B cell (primary cell): ENCODE measurements at regions not wholly inside any gene's neighbourhood (a gene's known extent, or its start where the extent isn't known, plus 50 kb on each side); places are given as distances from the start of the nearest gene placed in this dataset.
"Not testable (repeated sequence)": the region's sequence is repeated elsewhere in the genome, so short reads cannot be mapped to it uniquely, and the experiment has no call there.

Experiments used
- ATAC-seq: fragments of 200-7000 bp; cut with Tn5 transposase; one replicate; pipeline ENCODE4 v1.10.0; 2021; ENCODE audit warnings: low read depth, mild to moderate bottlenecking, moderate number of reproducible peaks, moderate library complexity
- CTCF ChIA-PET: fragments of 350-600 bp; sonication (Branson Sonifier 250); formaldehyde crosslinking; loops from one replicate; lab custom pipeline; 2021; ENCODE audit warnings: antibody characterized with exemption, inconsistent platforms; lab: Charles Lee
- POLR2A ChIA-PET: fragments of 350-600 bp; sonication (Branson Sonifier 250); formaldehyde crosslinking; loops from one replicate; lab custom pipeline; 2021; ENCODE audit warnings: antibody characterized with exemption; lab: Charles Lee
- DNase-seq: peaks from one replicate; pipeline ENCODE4 v3.0.0; 2013
- H2AFZ ChIP-seq: 2 replicates; pipeline ENCODE4 v1.6.1; 2012; ENCODE audit warnings: mild to moderate bottlenecking, low read depth, low read length; ENCODE audit not compliant: insufficient read depth, poor library complexity, severe bottlenecking
- H3K27ac ChIP-seq, 2 donors: 1 replicate in 1 of 2; 2 replicates in 1 of 2; pipeline ENCODE4 v1.5.1; 2012 to 2013; ENCODE audit warnings: low read length in 2 of 2, mild to moderate bottlenecking in 2 of 2, moderate library complexity in 1 of 2
- H3K27me3 ChIP-seq, 4 experiments: fragments of 200-600 bp in 1 of 4; sonication (generic) in 1 of 4; replicated peaks in 1 of 4; 1 replicate in 2 of 4; 2 replicates in 2 of 4; pipeline versions ENCODE4 v1.6.1 to v1.7.0; 2013 to 2016; ENCODE audit warnings: low read length in 3 of 4, mild to moderate bottlenecking in 2 of 4, mixed read lengths in 1 of 4, moderate library complexity in 1 of 4; ENCODE audit not compliant: insufficient read depth in 4 of 4, control insufficient read depth in 3 of 4; ENCODE audit errors: control extremely low read depth in 1 of 4
- H3K36me3 ChIP-seq, 2 experiments: replicated peaks in 1 of 2; 1 replicate in 1 of 2; 2 replicates in 1 of 2; pipeline versions ENCODE4 v1.6.1 to v1.7.1; 2013; ENCODE audit warnings: low read length in 1 of 2; ENCODE audit not compliant: insufficient read depth in 2 of 2, control insufficient read depth in 1 of 2; ENCODE audit errors: control extremely low read depth in 1 of 2, extremely low read depth in 1 of 2
- H3K4me1 ChIP-seq, 2 donors: fragments of 200-600 bp in 1 of 2; sonication (generic) in 1 of 2; 1 replicate in 1 of 2; 2 replicates in 1 of 2; pipeline versions ENCODE4 v1.5.1 to v1.6.1; 2013 to 2017; ENCODE audit warnings: low read length in 2 of 2; ENCODE audit not compliant: control insufficient read depth in 2 of 2, insufficient read depth in 2 of 2
- H3K4me2 ChIP-seq: replicated peaks from 2 replicates; pipeline ENCODE3; 2012; ENCODE audit warnings: mild to moderate bottlenecking, low read depth, low read length; ENCODE audit not compliant: poor library complexity, severe bottlenecking
- H3K4me3 ChIP-seq, 5 experiments: fragments of 200-600 bp in 1 of 5; sonication (generic) in 1 of 5; 1 replicate in 3 of 5; 2 replicates in 2 of 5; pipeline versions ENCODE4 v1.5.1 to v1.7.0; 2011 to 2016; ENCODE audit warnings: low read length in 4 of 5, mild to moderate bottlenecking in 4 of 5, low read depth in 2 of 5, control low read depth in 1 of 5, moderate library complexity in 1 of 5; ENCODE audit not compliant: insufficient read depth in 1 of 5; ENCODE audit errors: control extremely low read depth in 1 of 5, extremely low read depth in 1 of 5
- H3K79me2 ChIP-seq: fragments of 200-600 bp; sonication (generic); one replicate; pipeline ENCODE4 v1.6.0; 2016; ENCODE audit warnings: low read length; ENCODE audit not compliant: control insufficient read depth, insufficient read depth
- H3K9ac ChIP-seq: fragments of 200-600 bp; sonication (generic); 2 replicates; pipeline ENCODE4 v1.6.1; 2017; ENCODE audit warnings: mild to moderate bottlenecking, low read length, moderate library complexity
- H3K9me3 ChIP-seq, 3 donors: one replicate each; pipeline versions ENCODE4 v1.6.1 to v1.7.1; 2013; ENCODE audit warnings: low read length in 2 of 3; ENCODE audit not compliant: control insufficient read depth in 2 of 3, insufficient read depth in 1 of 3; ENCODE audit errors: control extremely low read depth in 1 of 3
- H4K20me1 ChIP-seq: 2 replicates; pipeline ENCODE4 v1.6.0; 2012; ENCODE audit warnings: mild to moderate bottlenecking, low read length; ENCODE audit not compliant: insufficient read depth, control insufficient read depth, poor library complexity, severe bottlenecking
- H3K27ac Mint-ChIP-seq: one replicate; pipeline ENCODE4 v1.8.0; 2021; ENCODE audit warnings: mixed read lengths
- H3K27me3 Mint-ChIP-seq: one replicate; pipeline ENCODE4 v1.8.0; 2021; ENCODE audit warnings: mixed read lengths
- H3K4me1 Mint-ChIP-seq: one replicate; pipeline ENCODE4 v1.8.0; 2021; ENCODE audit warnings: mixed read lengths
- H3K4me3 Mint-ChIP-seq: one replicate; pipeline ENCODE4 v1.8.0; 2021; ENCODE audit warnings: mixed read lengths
- H3K9me3 Mint-ChIP-seq: one replicate; pipeline ENCODE4 v1.8.0; 2022; ENCODE audit warnings: mixed read lengths; ENCODE audit not compliant: insufficient read depth
- EZH2 ChIP-seq: IDR thresholded peaks from 2 replicates; pipeline ENCODE4 v1.6.1; 2012; ENCODE audit warnings: borderline replicate concordance, low read depth, mild to moderate bottlenecking, moderate library complexity, low read length; ENCODE audit not compliant: insufficient read depth, poor library complexity, severe bottlenecking
- WGBS: methylation state at CpG from one replicate; pipeline ENCODE4 v1.1.5; 2013; ENCODE audit warnings: missing lambda C conversion rate; ENCODE audit not compliant: insufficient coverage; 5-methylcytosine and 5-hydroxymethylcytosine counted together
- intact Hi-C: fragments of 100-400 bp; cut with micrococcal nuclease; formaldehyde crosslinking; loops from one replicate; pipeline ENCODE4 v1.10.0; 2022
- TF ChIP-seq, protein P1 (sequence below): fragments of 200-600 bp; IDR thresholded peaks from one replicate; pipeline ENCODE4 v1.8.0; 2022; ENCODE audit warnings: antibody characterized with exemption, mild to moderate bottlenecking

DNA sequence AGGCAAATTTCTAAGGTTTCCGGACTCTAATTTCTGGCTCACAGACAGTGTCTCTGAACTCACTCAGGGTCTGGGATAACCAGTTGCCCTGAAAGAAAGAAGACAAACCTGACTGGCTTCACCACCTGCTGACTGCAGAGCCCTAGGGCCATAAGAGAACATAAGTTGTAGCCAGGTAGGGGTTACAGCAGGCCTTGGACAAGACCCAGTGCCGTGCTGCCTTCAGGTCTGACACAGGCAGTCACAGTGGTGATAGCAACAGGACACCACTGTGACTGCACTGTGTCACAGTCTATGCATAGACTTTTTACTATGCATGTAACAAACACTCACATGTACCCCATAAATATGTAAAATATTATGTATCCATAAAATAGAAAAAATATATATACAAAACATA is 508.5 kb downstream of the PID1 start:
- no peaks in the 10 kb centered on the region for H4K20me1 ChIP-seq
- no peaks in the 10 kb centered on the region for H3K27me3 Mint-ChIP-seq
- no peaks in the 10 kb centered on the region for H3K4me1 Mint-ChIP-seq
- H2AFZ ChIP-seq, result no peak overlapping the region
- no peaks in the 10 kb centered on the region for H3K79me2 ChIP-seq
- TF ChIP-seq, protein P1, sequence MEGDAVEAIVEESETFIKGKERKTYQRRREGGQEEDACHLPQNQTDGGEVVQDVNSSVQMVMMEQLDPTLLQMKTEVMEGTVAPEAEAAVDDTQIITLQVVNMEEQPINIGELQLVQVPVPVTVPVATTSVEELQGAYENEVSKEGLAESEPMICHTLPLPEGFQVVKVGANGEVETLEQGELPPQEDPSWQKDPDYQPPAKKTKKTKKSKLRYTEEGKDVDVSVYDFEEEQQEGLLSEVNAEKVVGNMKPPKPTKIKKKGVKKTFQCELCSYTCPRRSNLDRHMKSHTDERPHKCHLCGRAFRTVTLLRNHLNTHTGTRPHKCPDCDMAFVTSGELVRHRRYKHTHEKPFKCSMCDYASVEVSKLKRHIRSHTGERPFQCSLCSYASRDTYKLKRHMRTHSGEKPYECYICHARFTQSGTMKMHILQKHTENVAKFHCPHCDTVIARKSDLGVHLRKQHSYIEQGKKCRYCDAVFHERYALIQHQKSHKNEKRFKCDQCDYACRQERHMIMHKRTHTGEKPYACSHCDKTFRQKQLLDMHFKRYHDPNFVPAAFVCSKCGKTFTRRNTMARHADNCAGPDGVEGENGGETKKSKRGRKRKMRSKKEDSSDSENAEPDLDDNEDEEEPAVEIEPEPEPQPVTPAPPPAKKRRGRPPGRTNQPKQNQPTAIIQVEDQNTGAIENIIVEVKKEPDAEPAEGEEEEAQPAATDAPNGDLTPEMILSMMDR, result no peak
- TF ChIP-seq EZH2, result no peak
- H3K4me1 ChIP-seq, result no peaks in the 10 kb centered on the region
- no peak for ATAC-seq
- H3K9me3 ChIP-seq, result peaks cover 0 to 7% (median 0%) of the 10 kb centered on the region in 3 donors
- no peak overlapping the region for H3K4me3 ChIP-seq
- POLR2A ChIA-PET, result no interaction called here
- intact Hi-C loops, result no loop called here
- H3K27ac ChIP-seq, result no peak overlapping the region
- CTCF ChIA-PET, result no interaction called here
- 100% methylated on average over 2 of the region's 2 CpGs for WGBS
- H3K27ac Mint-ChIP-seq, result no peak overlapping the region
- no peak for DNase-seq
- H3K9me3 Mint-ChIP-seq, result no peaks in the 10 kb centered on the region
- no peak overlapping the region for H3K4me2 ChIP-seq
- no peak overlapping the region for H3K4me3 Mint-ChIP-seq
- no peak overlapping the region for H3K9ac ChIP-seq
- no peaks in the 10 kb centered on the region for H3K27me3 ChIP-seq
- no peaks in the 10 kb centered on the region for H3K36me3 ChIP-seq

DNA sequence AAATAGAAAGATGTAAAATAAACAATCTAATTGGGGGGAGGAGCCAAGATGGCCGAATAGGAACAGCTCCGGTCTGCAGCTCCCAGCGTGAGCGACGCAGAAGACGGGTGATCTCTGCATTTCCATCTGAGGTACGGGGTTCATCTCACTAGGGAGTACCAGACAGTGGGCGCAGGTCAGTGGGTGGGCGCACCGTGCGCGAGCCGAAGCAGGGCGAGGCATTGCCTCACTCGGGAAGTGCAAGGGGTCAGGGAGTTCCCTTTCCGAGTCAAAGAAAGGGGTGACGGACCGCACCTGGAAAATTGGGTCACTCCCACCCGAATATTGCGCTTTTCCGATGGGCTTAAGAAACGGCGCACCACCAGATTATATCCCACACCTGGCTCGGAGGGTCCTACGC is 515.4 kb downstream of the PID1 start:
- H3K4me2 ChIP-seq, H3K79me2 ChIP-seq, H3K4me1 Mint-ChIP-seq, H3K27ac Mint-ChIP-seq, H3K4me3 Mint-ChIP-seq, POLR2A ChIA-PET, H3K27me3 ChIP-seq, CTCF ChIA-PET, H2AFZ ChIP-seq, H3K9me3 ChIP-seq, H3K9me3 Mint-ChIP-seq, H3K4me1 ChIP-seq, H3K36me3 ChIP-seq, H3K27me3 Mint-ChIP-seq, H3K9ac ChIP-seq, intact Hi-C loops, DNase-seq, H3K4me3 ChIP-seq, ATAC-seq, H4K20me1 ChIP-seq, H3K27ac ChIP-seq: not testable (repeated sequence)
- WGBS, result 94% methylated on average over 15 of the region's 25 CpGs
